ENCODE measurements at regions not wholly inside any gene's neighbourhood (a gene's known extent, or its start where the extent isn't known, plus 50 kb on each side); places are given as distances from the start of the nearest gene placed in this dataset.

GRCh38 chrX:140928739-140929138, 73.7 kb upstream of the SPANXB1 start:
- Histone ChIP-seq H4K8ac (ENCODE audit: extremely low read depth, insufficient read depth, low read length) (no peak overlapping the region), H4K20me1 (replicated peaks in 1 of 2; ENCODE audit: control insufficient read depth in 1 of 2, insufficient read depth in 2 of 2, low read length in 2 of 2) (no peaks in the 10 kb centered on the region), H2BK5ac (ENCODE audit: low read depth, low read length) (no peak overlapping the region), H3K79me2 (ENCODE audit: control insufficient read depth in 1 of 2, insufficient read depth in 2 of 2, low read length in 2 of 2) (no peaks in the 10 kb centered on the region), H4K5ac (ENCODE audit: insufficient read length, low read depth, low read length) (no peak overlapping the region), H3K14ac (ENCODE audit: insufficient read length) (no peak overlapping the region), H3K4me2 (ENCODE audit: insufficient read depth in 1 of 2, low read depth in 2 of 2, low read length in 2 of 2) (no peak overlapping the region), H3K56ac (replicated peaks; ENCODE audit: insufficient read length, low read depth, low read length) (no peak overlapping the region), H2BK12ac (ENCODE audit: low read depth, low read length) (no peak overlapping the region), H4K91ac (replicated peaks; ENCODE audit: insufficient read length, low read length) (no peak overlapping the region), H3K4me1 (replicated peaks in 1 of 4; ENCODE audit: control insufficient read depth in 3 of 4, insufficient read depth in 4 of 4, low read length in 3 of 4) (no peaks in the 10 kb centered on the region), H3K27ac (ENCODE audit: low read depth, low read length) (no peak overlapping the region), H3K9ac (replicated peaks in 1 of 4; ENCODE audit: extremely low read depth in 1 of 4, low read depth in 3 of 4, low read length in 3 of 4) (no peak overlapping the region), H2AFZ (ENCODE audit: low read length) (no peak overlapping the region), H3K36me3 (ENCODE audit: control insufficient read depth in 2 of 4, insufficient read depth in 4 of 4, low read length in 3 of 4) (no peaks in the 10 kb centered on the region), H3K4ac (replicated peaks; ENCODE audit: insufficient read length, low read depth, low read length) (no peak overlapping the region), H2BK15ac (ENCODE audit: low read length) (no peak overlapping the region), H2BK20ac (ENCODE audit: low read length) (no peak overlapping the region), H3K18ac (ENCODE audit: extremely low read depth, low read length) (no peak overlapping the region), H3K9me3 (ENCODE audit: insufficient read depth in 2 of 2, low read depth in 1 of 2, low read length in 1 of 2) (no peaks in the 10 kb centered on the region), H3K4me3 (ENCODE audit: extremely low read depth in 1 of 4, insufficient read depth in 2 of 4, low read depth in 3 of 4, low read length in 4 of 4) (no peak overlapping the region), H3K23me2 (ENCODE audit: low read depth, low read length) (no peaks in the 10 kb centered on the region), H3K23ac (ENCODE audit: insufficient read length) (no peak overlapping the region), H3K27me3 (replicated peaks in 1 of 4; ENCODE audit: control insufficient read depth in 3 of 4, extremely low read depth in 1 of 4, insufficient read depth in 3 of 4, low read length in 3 of 4) (no peaks in the 10 kb centered on the region), H2AK5ac (ENCODE audit: low read depth, low read length) (no peak overlapping the region), H2BK120ac (replicated peaks; ENCODE audit: low read depth, low read length) (no peak overlapping the region), H3K79me1 (ENCODE audit: low read depth, low read length) (no peaks in the 10 kb centered on the region)
- no peak for DNase-seq (ENCODE audit: low read depth in 1 of 2, low spot score in 2 of 2)
- ChIA-PET POLR2A (ENCODE audit: partially characterized antibody) (no interaction called here), CTCF (ENCODE audit: partially characterized antibody) (no interaction called here)
- FAIRE-seq, result no peak
- 96% methylated on average over 3 of the region's 3 CpGs; no CpG with 5 or more reads in 1 of the 2 experiments for WGBS, 2 experiments (ENCODE audit: extremely low coverage in 1 of 2, insufficient coverage in 1 of 2, insufficient read length in 1 of 2, insufficient replicate concordance in 2 of 2, low coverage in 1 of 2, low lambda C conversion rate in 2 of 2, missing lambda C conversion rate in 1 of 2)
- TF ChIP-seq TEAD4 (IDR thresholded peaks at IDR 0.05; ENCODE audit: low read depth, low read length) (no peak), SIRT6 (IDR thresholded peaks at IDR 0.05; ENCODE audit: low read length) (no peak)

Measured in H1 (cell line).